Left lung (tissue), 4 donors: ENCODE measurements at regions not wholly inside any gene's neighbourhood (a gene's known extent, or its start where the extent isn't known, plus 50 kb on each side); places are given as distances from the start of the nearest gene placed in this dataset.

ENCODE experiments used
- ATAC-seq: fragments of 200-7000 bp; cut with Tn5 transposase; one replicate; pipeline ENCODE4 v1.9.1; 2020; ENCODE audit warnings: moderate library complexity
- DNase-seq, 4 donors: peaks; one replicate each; pipeline ENCODE4 v3.0.0-alpha.2; 2013 to 2020
- H3K27ac ChIP-seq, 2 donors: fragments of 200-600 bp; sonication (generic) in 1 of 2; one replicate each; pipeline versions ENCODE4 v1.5.0 to v1.8.0; 2020 to 2021
- H3K27me3 ChIP-seq, 2 donors: fragments of 200-600 bp; sonication (generic) in 1 of 2; one replicate each; pipeline versions ENCODE4 v1.5.0 to v1.8.0; 2020 to 2021
- H3K36me3 ChIP-seq, 2 donors: fragments of 200-600 bp; sonication (generic) in 1 of 2; one replicate each; pipeline versions ENCODE4 v1.5.0 to v1.8.0; 2020 to 2021
- H3K4me1 ChIP-seq, 2 donors: fragments of 200-600 bp; one replicate each; pipeline ENCODE4 v1.8.0; 2021
- H3K4me3 ChIP-seq, 2 donors: fragments of 200-600 bp; sonication (generic) in 1 of 2; one replicate each; pipeline versions ENCODE4 v1.5.0 to v1.8.0; 2020 to 2021; ENCODE audit warnings: mild to moderate bottlenecking in 1 of 2
- H3K9me3 ChIP-seq, 2 donors: fragments of 200-600 bp; sonication (generic) in 1 of 2; one replicate each; pipeline versions ENCODE4 v1.5.0 to v1.8.0; 2020 to 2021
- CTCF ChIP-seq, 2 donors: fragments of 200-600 bp; sonication (generic) in 1 of 2; IDR thresholded peaks; one replicate each; pipeline versions ENCODE4 v1.5.0 to v1.8.0; 2021; ENCODE audit warnings: antibody characterized with exemption in 2 of 2
- intact Hi-C, 2 donors: fragments of 100-400 bp; cut with DNase I; formaldehyde crosslinking; loops; one replicate each; pipeline versions ENCODE4 v1.11.2 to v1.14.2; 2022
- donor health status: DM: no; HTN: yes; CAD: no.
- donor health status: DM: no; HTN: no; CAD: no.

GRCh38 chr2:239599299-239599698 lies 198.5 kb upstream of the HDAC4 start:
- TF ChIP-seq CTCF (IDR thresholded peaks at IDR 0.05), result no peak
- Histone ChIP-seq H3K36me3 (no peaks in the 10 kb centered on the region), H3K27me3 (no peaks in the 10 kb centered on the region), H3K27ac (no peak overlapping the region), H3K4me1 (peaks cover 0 to 9% of the 10 kb centered on the region in 2 donors), H3K4me3 (no peak overlapping the region), H3K9me3 (no peaks in the 10 kb centered on the region)
- intact Hi-C loops, result no loop called here
- peak in 1 of 4 donors; percentile 63 for DNase-seq
- no peak for ATAC-seq

DNA sequence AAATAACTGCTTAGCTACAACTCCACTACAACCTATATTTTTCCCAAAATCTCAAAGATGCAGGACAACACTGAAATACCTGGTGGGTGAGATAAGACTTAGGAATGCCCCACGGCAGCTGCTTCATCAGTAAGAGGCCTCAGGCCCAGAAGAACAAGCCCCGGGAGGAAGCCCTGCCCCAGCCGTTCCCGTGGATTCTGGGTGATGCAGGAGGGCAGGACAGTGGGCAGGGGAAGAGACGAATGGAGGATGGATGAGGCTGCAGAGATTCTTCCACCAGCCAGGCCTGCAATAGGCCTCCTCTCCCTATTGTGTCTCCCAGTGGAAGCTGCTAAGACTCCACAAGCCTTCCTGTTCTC lies 197.9 kb upstream of the HDAC4 start:
- DNase-seq (peak in 1 of 4 donors; percentile 51), ATAC-seq (no peak)
- no peak overlapping the region for H3K27ac ChIP-seq
- H3K9me3 ChIP-seq, result no peaks in the 10 kb centered on the region
- intact Hi-C loops, result no loop called here
- H3K36me3 ChIP-seq, result no peaks in the 10 kb centered on the region
- H3K27me3 ChIP-seq, result no peaks in the 10 kb centered on the region
- no peak for TF ChIP-seq CTCF (IDR thresholded peaks at IDR 0.05)
- peaks cover 0 to 9% of the 10 kb centered on the region in 2 donors for H3K4me1 ChIP-seq
- no peak overlapping the region for H3K4me3 ChIP-seq

DNA sequence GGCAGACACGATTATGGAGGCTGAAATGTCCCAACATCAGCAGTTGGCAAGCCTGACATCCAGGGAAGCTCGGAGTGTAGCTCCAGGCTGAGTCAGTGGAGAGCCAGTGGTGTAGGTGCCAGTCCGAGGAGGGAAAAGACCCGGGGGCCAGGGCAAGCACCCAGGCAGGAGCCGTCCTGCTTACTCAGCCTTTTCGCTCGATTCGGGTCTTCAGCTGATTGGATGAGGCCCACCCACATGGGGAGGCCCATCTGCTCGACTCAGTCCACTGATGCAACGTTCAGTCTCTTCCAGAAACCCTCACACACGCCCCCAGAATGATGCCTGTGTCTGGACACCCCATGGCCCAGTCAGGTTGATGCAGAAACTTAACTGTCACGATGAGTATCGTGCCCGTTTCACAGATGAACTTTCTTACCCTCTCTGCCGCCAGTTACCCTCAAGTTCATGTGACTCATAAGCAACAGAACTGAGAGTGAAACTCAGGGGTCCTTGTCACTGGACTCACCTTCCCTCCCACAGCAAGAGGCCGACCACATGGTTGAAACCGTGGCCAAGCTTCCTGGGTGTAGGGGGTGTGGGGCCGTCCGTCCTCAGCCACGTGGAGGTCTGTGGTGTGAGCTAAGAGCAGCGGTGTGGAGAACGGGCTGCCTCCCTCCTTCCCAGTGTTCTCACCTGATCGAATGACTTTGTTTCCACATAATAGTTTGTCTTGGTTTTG lies 197.4 kb upstream of the HDAC4 start:
- TF ChIP-seq CTCF (IDR thresholded peaks at IDR 0.05), result no peak
- Histone ChIP-seq H3K27me3 (no peaks in the 10 kb centered on the region), H3K9me3 (no peaks in the 10 kb centered on the region), H3K27ac (no peak overlapping the region), H3K4me1 (peaks cover 0 to 9% of the 10 kb centered on the region in 2 donors), H3K36me3 (no peaks in the 10 kb centered on the region), H3K4me3 (no peak overlapping the region)
- intact Hi-C loops, result no loop called here
- ATAC-seq (no peak), DNase-seq (peak in 1 of 4 donors; percentile 49)

GRCh38 chr2:239597216-239597615 lies 196.4 kb upstream of the HDAC4 start:
- DNase-seq (peak in 2 of 4 donors; percentile 19 to 45), ATAC-seq (no peak)
- Histone ChIP-seq H3K27ac (no peak overlapping the region), H3K4me3 (no peak overlapping the region), H3K9me3 (no peaks in the 10 kb centered on the region), H3K4me1 (peaks cover 0 to 3% of the 10 kb centered on the region in 2 donors), H3K36me3 (no peaks in the 10 kb centered on the region), H3K27me3 (no peaks in the 10 kb centered on the region)
- no peak for TF ChIP-seq CTCF (IDR thresholded peaks at IDR 0.05)
- intact Hi-C loops, result no loop called here

DNA sequence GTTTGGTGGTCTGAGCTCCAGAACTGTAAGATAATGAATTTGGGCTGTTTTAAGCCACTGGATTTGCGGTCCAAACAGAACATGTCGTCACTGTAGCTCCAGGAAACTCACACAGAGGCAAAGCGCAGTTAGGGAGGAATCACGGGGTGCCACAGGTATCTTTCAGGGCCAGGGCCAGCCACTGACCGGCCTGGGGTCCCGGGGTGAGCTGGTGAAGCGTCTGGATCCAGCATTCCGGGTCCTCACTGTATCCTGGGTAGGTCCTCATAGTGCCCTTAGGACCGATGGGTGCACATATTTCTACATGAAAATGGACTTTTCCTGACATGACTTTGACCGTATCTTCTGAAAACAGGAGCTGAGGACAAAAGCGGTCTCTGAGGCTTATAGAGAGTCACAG lies 196.0 kb upstream of the HDAC4 start:
- intact Hi-C loops, result no loop called here
- no peak overlapping the region for H3K4me3 ChIP-seq
- no peaks in the 10 kb centered on the region for H3K4me1 ChIP-seq
- no peak for ATAC-seq
- DNase-seq, result peak in 1 of 4 donors; percentile 28
- no peaks in the 10 kb centered on the region for H3K36me3 ChIP-seq
- no peak for TF ChIP-seq CTCF (IDR thresholded peaks at IDR 0.05)
- no peaks in the 10 kb centered on the region for H3K27me3 ChIP-seq
- no peak overlapping the region for H3K27ac ChIP-seq
- H3K9me3 ChIP-seq, result no peaks in the 10 kb centered on the region
